Tibial nerve (tissue), 4 donors: ENCODE measurements at regions not wholly inside any gene's neighbourhood (a gene's known extent, or its start where the extent isn't known, plus 50 kb on each side); places are given as distances from the start of the nearest gene placed in this dataset.
"Not testable (repeated sequence)": the region's sequence is repeated elsewhere in the genome, so short reads cannot be mapped to it uniquely, and the experiment has no call there.

Source experiments
- DNase-seq, 2 donors: peaks; one replicate each; pipeline ENCODE4 v3.0.0-alpha.2; 2019; ENCODE audit warnings: low spot score in 2 of 2
- H3K27ac ChIP-seq, 4 donors: fragments of 200-600 bp; sonication (generic) in 3 of 4; one replicate each; pipeline ENCODE4 v1.5.1; 2017 to 2019; ENCODE audit warnings: mild to moderate bottlenecking in 1 of 4
- H3K27me3 ChIP-seq, 2 donors: fragments of 200-600 bp; sonication (generic) in 1 of 2; one replicate each; pipeline versions ENCODE4 v1.5.1 to v1.6.0; 2017 to 2019
- H3K36me3 ChIP-seq, 3 donors: fragments of 200-600 bp; sonication (generic); one replicate each; pipeline ENCODE4 v1.5.1; 2018 to 2019
- H3K4me1 ChIP-seq, 4 donors: fragments of 200-600 bp; sonication (generic) in 3 of 4; one replicate each; pipeline ENCODE4 v1.5.1; 2017 to 2019
- H3K4me3 ChIP-seq, 4 donors: fragments of 200-600 bp; sonication (generic) in 3 of 4; one replicate each; pipeline ENCODE4 v1.5.1; 2017 to 2019; ENCODE audit warnings: mild to moderate bottlenecking in 1 of 4, moderate library complexity in 1 of 4
- H3K9me3 ChIP-seq, 4 donors: fragments of 200-600 bp; sonication (generic) in 3 of 4; one replicate each; pipeline ENCODE4 v1.5.1; 2017 to 2019
- CTCF ChIP-seq, 5 experiments: fragments of 200-600 bp in 3 of 5; fragments of 450-650 bp in 2 of 5; sonication (generic) in 3 of 5; IDR thresholded peaks; one replicate each; pipeline ENCODE4 v1.5.1; 2016 to 2019; ENCODE audit warnings: antibody characterized with exemption in 5 of 5, mild to moderate bottlenecking in 3 of 5, moderate library complexity in 2 of 5
- EP300 ChIP-seq, 2 donors: sonication (generic); formaldehyde crosslinking; IDR thresholded peaks; one replicate each; pipeline ENCODE4 v1.6.1; 2017; ENCODE audit warnings: antibody characterized with exemption in 2 of 2, mild to moderate bottlenecking in 1 of 2
- POLR2A ChIP-seq, 2 donors: fragments of 450-650 bp; IDR thresholded peaks; one replicate each; pipeline ENCODE4 v1.6.1; 2017; ENCODE audit warnings: antibody characterized with exemption in 2 of 2, mild to moderate bottlenecking in 2 of 2, moderate library complexity in 2 of 2
- WGBS, 2 donors: methylation state at CpG; one replicate each; pipeline ENCODE4 v1.1.5; 2018; 5-methylcytosine and 5-hydroxymethylcytosine counted together

- Histone ChIP-seq H3K9me3 (peaks cover 0 to 31% (median 0%) of the 10 kb centered on the region in 4 donors), H3K4me1 (no peaks in the 10 kb centered on the region), H3K4me3 (no peak overlapping the region), H3K27ac (no peak overlapping the region), H3K27me3 (no peaks in the 10 kb centered on the region), H3K36me3 (no peaks in the 10 kb centered on the region)
- no peak for DNase-seq
- TF ChIP-seq POLR2A (IDR thresholded peaks at IDR 0.05) (no peak), CTCF (IDR thresholded peaks at IDR 0.05) (no peak), EP300 (IDR thresholded peaks at IDR 0.05) (no peak)
Measured at GRCh38 chr18:6520901-6521300, 106.2 kb upstream of the L3MBTL4 start.

- Histone ChIP-seq H3K9me3 (peaks cover 0 to 25% (median 0%) of the 10 kb centered on the region in 4 donors), H3K4me3 (no peak overlapping the region), H3K27me3 (no peaks in the 10 kb centered on the region), H3K4me1 (no peaks in the 10 kb centered on the region), H3K36me3 (no peaks in the 10 kb centered on the region), H3K27ac (no peak overlapping the region)
- peak in 1 of 2 donors; percentile 17 for DNase-seq
- no peak for TF ChIP-seq EP300 (IDR thresholded peaks at IDR 0.05)
- peak in 3 of 5 experiments; percentile 20 to 39 (median 31) for TF ChIP-seq CTCF (IDR thresholded peaks at IDR 0.05)
- TF ChIP-seq POLR2A (IDR thresholded peaks at IDR 0.05) = no peak
- 75 to 83% methylated on average over 1 of the region's 1 CpG for whole genome bisulfite sequencing, 2 donors
Measured at GRCh38 chr18:6521803-6522418, 107.2 kb upstream of the L3MBTL4 start.

GRCh38 chr18:6525604-6526003, 110.9 kb upstream of the L3MBTL4 start:
- Histone ChIP-seq H3K9me3 (peaks cover 0 to 18% (median 0%) of the 10 kb centered on the region in 4 donors), H3K27ac (no peak overlapping the region), H3K4me1 (no peaks in the 10 kb centered on the region), H3K4me3 (no peak overlapping the region), H3K27me3 (no peaks in the 10 kb centered on the region), H3K36me3 (no peaks in the 10 kb centered on the region)
- TF ChIP-seq POLR2A (IDR thresholded peaks at IDR 0.05) = no peak
- no peak for TF ChIP-seq CTCF (IDR thresholded peaks at IDR 0.05)
- no peak for TF ChIP-seq EP300 (IDR thresholded peaks at IDR 0.05)
- no peak for DNase-seq
- WGBS, 2 donors = 31 to 40% methylated on average over 2 of the region's 2 CpGs

GRCh38 chr18:6537475-6537874, 122.8 kb upstream of the L3MBTL4 start:
- no peak for DNase-seq
- WGBS, 2 donors = 3 to 7% methylated on average over 1 of the region's 1 CpG
- no peak overlapping the region for H3K27ac ChIP-seq
- TF ChIP-seq EP300 (IDR thresholded peaks at IDR 0.05) (no peak), CTCF (IDR thresholded peaks at IDR 0.05) (no peak), POLR2A (IDR thresholded peaks at IDR 0.05) (no peak)
- H3K4me3 ChIP-seq = no peak overlapping the region
- H3K4me1 ChIP-seq = peaks cover 0 to 12% (median 0%) of the 10 kb centered on the region in 4 donors
- H3K9me3 ChIP-seq = no peaks in the 10 kb centered on the region
- H3K27me3 ChIP-seq = no peaks in the 10 kb centered on the region
- no peaks in the 10 kb centered on the region for H3K36me3 ChIP-seq

- H3K9me3 ChIP-seq, H3K36me3 ChIP-seq, H3K4me3 ChIP-seq, H3K27ac ChIP-seq, H3K27me3 ChIP-seq, DNase-seq: not testable (repeated sequence)
- peaks cover 0 to 12% (median 0%) of the 10 kb centered on the region in 4 donors for H3K4me1 ChIP-seq
- WGBS, 2 donors = 19 to 26% methylated on average over 6 of the region's 6 CpGs
- TF ChIP-seq CTCF (IDR thresholded peaks at IDR 0.05) = peak in 1 of 5 experiments; percentile 14
Measured at GRCh38 chr18:6541131-6541679, 126.5 kb upstream of the L3MBTL4 start.
